CD4-positive, alpha-beta T cell treated with Interleukin-1 beta for 1 hour (primary cell): ENCODE measurements at regions not wholly inside any gene's neighbourhood (a gene's known extent, or its start where the extent isn't known, plus 50 kb on each side); places are given as distances from the start of the nearest gene placed in this dataset.
"Not testable (repeated sequence)": the region's sequence is repeated elsewhere in the genome, so short reads cannot be mapped to it uniquely, and the experiment has no call there.

ENCODE experiments used
- DNase-seq, 2 donors: peaks; one replicate each; pipeline ENCODE4 v3.0.0-alpha.2; 2020 to 2022

DNA sequence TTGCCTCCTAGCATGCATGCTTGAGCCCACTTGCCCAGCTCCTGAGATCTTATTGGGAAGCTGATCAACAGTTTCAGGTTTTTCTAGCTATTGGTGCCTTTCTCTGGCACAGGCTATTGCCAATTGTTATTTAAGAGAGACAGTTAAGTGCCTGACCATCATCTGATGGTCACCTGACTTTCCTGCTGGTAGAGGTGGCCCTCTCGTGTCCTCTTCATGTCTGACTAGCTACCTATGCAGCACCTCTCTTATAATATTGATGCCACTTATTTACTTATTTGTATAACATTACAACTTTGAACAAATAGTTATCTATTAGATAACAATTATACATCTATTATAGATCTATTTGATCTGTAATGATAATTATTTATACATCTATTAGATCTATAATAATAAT, 205.9 kb upstream of the SEMA3D start:
- no peak for DNase-seq

DNA sequence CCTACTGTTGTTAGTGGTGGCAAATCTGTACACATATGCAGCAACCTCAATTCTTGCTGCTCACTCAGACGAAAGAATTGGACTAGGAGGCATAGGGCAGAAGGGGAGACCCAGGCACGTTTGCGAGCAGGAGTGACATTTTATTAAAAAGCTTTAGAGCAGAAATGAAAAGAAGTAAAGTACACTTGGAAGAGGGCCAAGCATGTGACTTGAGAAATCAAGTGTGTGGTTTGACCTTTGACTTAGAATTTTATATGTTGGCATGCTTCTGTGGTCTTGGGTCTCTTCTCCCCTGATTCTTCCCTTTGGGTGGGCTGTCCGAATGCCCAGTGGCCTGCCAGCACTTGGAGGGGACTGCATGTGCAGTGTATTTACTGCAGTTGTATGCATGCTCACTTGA, 205.5 kb upstream of the SEMA3D start:
- DNase-seq = no peak

DNA sequence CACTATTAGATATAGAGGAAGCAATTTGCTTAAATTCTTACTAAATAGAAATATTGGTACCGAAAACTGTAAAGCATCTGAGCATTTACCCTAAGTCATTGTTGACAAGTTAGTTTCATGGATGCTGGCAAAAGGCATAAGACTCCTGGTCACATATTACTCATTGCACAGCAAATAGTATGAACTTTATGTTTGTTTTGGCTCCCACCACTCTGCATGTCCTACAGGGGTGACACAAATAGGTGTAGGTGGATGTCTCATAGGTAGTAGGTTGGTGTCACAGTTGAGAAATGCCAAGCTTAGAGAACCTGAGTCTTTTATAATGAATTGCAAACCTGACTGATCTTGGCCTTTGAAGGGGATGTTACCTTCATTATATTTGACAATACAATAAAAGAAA, 199.6 kb upstream of the SEMA3D start:
- DNase-seq = no peak

DNA sequence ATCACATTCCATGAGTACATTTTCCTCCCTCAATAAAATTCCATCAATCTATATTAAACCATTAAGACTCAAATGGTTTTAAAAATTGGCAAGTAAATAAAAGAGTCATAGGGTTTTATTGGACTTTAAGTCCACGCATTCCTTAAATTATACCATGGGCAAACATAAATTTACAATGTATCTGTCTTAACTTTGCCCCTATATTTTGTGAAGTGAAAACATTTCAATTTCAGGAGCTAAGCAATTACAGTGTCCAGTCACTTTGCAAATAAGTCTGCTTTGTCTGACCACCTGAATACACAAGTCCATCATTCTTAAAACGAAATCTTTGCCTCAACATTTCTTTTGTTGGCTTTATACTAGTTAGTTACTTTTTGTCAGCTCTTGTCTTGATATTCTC, 197.5 kb upstream of the SEMA3D start:
- DNase-seq = no peak

DNA sequence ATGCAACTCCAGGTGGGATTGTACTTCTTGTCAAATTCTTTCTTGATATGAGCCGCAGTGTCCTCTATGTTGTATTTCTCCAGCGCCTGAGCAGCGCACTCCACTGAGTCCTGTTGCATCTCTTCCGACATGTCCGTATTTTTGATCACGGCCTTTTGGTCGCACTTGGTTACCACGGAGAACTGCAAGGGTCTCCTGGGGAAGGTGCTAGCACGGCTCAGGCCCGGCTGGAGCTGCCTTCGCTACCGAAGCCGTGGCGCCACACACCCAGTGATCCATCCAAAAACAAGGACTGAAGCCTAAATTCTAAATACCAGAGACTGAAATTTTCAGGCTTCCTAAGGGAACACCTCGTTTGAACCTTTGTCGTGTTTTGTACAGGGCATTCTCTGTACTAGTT, 194.4 kb upstream of the SEMA3D start:
- DNase-seq = no peak

DNA sequence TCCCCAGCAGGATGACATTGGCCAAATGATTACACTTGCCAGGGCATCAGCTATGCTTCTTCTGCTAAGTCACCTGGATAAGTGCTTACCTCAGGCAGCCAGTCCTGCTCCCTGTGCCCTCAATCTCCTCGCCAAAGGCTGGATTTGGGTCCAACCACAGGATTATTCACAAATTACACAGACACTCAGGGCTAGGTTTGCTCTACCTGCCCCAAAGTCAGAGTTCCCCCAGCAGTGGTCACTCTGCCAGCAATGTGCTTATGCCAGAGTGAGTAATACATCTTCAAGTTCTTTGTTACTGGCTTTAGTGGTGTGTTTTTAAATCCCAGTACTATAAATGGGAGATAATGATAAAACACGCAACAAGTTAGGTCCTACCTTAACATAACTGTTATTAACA, 189.7 kb upstream of the SEMA3D start:
- DNase-seq = no peak

DNA sequence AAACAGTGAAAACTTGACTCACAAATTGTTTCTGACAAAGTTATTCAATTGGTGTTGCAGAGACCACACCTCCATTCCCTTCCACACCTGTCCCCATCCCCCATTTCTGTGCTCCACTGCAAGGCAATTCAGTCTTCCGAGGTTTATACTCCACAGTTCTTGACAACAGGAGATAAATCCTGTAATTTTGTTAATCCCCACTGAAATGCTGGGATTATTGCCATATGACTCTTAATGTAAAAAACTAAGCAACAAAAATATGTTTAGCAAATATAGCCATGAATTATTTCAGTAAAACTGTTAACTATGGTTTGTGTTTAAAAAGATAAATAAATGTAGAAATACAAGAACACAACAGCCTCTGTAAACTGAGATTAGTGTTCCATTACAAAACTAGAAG, 170.1 kb upstream of the SEMA3D start:
- DNase-seq = no peak

DNA sequence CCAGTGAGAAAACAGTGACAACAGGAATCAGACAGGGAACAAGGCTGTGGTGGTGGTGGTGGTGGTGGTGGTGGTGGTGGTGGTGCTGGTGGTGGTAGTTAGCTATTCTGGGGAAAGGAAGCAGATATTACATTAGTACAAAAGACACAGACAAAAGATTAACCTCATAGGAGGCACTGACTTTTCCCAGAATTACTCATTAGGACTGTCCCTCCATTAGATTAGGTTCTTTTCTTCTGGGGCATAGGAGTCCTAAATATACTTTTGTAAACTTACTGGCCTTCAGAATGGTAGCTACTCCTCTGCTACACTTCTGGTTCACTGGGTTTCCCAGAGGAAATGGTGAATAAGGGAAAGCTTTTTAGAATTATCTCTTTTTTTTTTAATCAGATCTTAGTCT, 156.6 kb upstream of the SEMA3D start:
- no peak for DNase-seq

DNA sequence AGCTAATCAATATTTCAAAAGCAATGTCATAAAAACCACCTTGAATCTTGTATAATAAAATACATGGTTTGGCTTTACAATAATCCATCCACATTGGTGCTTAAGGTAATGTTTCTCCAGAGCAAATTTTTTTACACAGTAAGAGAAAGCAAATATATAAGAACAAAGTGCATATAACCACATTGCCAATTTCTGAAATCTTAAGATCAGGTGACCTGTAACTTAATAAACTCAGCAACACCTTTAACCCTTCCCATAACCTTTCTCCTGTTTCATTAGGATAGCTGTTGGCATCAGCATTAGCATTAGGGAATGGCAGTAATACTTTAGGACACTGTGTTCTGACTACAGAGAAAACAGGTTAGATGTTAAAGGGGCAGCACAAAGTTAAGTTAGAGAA, 155.9 kb upstream of the SEMA3D start:
- no peak for DNase-seq

DNA sequence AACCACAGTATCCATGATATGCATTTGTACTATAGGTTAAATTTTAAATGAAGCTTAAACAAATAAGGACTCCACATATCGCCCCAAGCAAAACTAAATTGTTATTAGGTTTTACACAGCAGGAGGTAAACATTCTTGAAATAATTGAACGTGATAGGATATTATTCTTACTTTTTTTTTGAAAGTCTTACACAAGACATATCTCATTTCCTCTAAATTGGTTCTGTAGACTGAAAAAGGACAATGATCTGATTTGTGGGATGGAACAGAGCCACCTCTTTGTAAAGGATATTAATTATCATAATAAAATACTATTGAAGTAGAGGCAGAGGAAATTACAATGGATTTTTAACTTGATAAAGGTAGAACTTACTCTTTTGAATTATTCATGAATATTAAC, 155.1 kb upstream of the SEMA3D start:
- no peak for DNase-seq

DNA sequence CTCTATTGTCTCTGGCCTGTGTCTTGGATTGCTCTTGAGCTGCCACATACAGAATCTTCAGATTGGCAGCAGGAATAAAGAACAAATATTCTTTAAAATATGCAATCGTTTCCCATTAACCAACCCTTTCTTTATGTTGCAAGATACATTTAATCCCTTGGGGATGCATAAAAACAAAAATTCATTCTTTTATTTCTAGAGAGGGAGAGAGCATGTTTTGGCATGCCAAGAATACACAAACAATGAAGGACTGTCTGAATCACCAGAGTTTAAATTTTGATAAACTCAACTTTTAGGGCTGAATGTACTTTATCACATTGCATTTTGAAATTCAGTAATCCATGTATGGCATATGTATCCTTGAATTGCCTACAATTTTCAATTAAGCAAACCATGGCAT, 154.3 kb upstream of the SEMA3D start:
- DNase-seq = no peak

DNA sequence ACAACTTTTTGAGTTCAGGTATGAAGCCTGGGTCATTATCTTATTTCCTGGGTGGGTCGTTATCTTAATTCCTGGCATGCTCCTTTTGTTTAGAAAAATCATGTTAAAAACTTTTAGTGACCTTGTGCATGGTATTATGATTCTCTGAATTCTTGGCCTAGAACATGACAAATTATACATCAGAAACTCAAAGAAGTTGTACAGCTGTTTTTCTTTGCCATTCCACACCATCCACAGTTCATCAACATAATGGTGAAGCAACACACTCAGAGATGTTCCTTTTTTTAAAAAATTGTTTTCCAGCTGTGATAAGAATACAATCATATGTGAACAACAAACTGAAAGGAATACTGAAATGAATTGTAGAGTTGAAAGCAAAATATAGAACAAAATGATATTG, 149.2 kb upstream of the SEMA3D start:
- DNase-seq = no peak

DNA sequence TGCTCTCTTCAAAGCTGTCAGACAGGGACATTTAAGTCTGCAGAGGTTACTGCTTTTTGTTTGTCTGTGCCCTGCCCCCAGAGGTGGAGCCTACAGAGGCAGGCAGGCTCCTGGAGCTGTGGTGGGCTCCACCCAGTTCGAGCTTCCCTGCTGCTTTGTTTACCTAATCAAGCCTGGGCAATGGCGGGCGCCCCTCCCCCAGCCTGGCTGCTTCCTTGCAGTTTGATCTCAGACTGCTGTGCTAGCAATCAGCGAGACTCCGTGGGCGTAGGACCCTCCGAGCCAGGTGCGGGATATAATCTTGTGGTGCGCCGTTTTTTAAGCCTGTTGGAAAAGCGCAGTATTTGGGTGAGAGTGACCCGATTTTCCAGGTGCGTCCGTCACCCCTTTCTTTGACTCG, 148.3 kb upstream of the SEMA3D start:
- DNase-seq = not testable (repeated sequence)

DNA sequence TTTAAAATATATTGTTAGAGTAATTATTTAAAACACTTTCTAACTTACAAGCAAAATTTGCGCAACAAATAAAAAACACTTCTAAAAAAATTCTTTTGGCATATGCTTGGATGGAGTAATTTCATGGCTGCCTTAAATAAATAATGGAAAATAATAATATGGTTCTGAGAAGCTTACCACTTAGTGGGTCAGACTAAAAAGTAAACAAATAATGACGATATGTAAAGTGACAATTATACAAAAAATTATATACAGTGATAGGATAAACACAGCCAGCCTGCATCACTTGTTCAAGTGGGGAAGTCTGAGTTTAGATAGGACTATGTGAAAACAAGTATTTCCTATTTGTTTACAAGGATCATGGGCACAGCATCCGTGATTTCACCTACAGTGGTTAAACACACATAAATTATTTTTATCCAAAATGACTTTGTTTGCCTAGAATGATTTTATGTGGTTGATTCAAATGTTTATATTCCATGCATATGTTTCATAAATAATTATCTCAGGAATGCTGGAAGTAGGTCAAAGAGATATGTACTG, 141.7 kb upstream of the SEMA3D start:
- no peak for DNase-seq

DNA sequence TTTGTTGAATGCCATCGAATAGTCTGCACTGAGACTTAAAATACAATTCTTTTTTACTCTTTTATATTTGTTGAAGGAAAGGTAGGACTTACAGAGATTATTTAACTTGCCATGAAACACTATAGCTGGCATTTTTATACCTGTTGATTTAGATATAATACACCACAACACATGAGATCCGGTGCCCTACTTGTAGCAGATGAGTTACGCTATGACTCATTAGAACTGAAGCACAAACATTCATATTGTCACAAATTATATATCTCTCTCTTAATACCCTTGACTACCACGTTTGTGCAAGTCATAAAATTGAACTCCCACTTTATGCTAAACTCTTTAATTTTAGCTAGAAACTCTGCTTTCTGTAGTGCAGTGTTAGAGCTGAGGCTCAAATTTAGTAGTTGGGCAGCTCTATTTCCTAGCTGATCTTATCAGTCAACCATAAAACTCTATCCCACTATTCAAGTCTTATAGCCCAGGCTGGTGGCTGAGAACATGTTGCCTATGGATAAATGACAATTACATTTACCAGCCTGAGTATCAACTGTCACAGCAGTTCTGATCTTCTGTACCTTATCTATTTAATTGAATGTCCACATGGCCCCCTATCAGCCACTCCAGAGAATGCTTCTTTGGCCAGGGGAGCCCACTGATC, 137.4 kb upstream of the SEMA3D start:
- DNase-seq = no peak

DNA sequence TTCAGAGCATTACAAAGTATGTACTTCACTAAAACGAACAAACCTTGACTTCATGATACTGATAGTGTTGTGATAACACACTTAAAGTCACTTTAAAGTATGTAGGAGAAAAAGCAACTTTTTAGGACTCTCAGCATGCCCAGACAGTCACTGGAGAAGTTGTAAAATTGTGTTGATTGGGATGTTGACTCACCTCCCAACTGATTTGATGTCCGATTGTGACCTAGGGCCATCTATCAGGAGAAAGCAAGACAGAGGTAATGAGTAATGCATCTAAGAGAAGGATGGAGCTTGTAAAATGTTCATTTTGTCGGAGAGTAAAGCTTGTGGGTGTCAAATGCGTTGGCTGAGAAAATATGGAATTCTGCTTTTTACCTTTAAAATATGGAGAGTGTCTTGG, 135.4 kb upstream of the SEMA3D start:
- no peak for DNase-seq

DNA sequence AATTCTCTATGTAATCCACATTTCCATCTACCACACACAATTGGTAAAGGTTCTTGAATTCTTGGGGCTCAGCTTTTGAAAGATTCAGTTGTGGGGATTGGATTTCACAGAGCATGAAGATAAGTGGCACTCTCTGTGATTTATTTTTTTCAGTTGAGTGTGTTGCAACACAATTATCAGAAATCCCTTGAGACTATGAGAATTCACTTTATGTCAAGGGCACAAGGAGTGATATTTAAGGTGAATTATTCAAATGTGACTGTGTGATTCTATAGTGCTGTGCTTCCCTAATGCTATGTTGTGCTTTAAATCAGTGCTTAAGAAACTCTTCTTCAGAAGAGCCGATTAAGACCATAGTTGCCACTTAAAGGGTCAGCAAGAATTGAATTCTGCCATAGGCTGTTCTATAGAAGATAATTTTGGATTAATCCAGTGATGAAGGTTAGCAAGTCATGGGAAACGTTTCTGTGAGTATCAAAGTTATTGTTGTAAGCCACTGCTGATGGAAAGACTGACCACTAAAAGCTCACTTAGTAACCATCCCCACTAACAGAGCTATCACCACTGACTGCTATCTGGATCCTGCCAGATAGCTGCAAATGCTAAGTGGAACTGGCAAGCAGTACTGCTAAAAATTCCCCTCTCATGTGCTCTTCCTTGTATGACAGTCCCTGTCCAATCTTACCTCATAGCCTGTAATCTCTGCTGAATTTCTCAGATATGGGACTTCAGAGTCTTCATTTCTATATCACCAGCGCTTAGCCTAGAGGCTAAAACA, 134.0 kb upstream of the SEMA3D start:
- DNase-seq = no peak

DNA sequence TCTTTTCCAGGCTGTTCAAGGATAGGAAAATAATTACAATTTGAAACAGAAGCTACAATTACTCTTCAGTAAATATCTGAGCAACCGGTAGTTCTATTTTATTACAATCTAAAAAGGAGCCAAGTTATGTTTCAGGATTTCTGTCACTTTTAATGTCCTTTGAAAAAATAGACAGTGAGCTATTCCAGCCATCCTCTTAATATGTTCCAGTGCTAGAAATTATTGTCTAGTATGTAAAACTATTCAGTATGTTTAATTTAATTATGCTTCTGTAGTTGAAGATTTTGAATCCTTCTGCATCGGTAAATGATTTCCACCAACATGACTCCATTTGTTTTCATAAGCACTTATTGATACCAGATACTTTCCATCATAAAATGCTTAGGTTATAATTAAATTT, 129.6 kb upstream of the SEMA3D start:
- DNase-seq = no peak

DNA sequence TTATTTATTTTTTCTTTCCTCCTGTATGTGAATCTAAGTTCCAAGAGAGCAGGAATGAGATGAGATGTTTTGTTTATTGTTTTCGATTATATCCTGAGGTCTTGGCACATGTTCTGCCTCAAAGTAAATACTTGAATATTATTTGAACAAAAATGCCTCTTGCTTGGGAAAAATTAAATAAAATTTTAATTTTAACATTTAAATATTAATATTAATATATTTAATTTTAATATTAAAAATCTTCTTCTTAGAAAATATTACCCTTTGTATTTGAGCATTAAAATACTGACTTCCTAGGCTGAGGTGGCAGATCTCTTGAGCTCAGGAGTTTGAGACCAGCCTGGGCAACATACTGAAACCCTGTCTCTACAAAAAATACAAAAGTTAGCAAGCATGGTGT, 123.4 kb upstream of the SEMA3D start:
- DNase-seq = no peak

DNA sequence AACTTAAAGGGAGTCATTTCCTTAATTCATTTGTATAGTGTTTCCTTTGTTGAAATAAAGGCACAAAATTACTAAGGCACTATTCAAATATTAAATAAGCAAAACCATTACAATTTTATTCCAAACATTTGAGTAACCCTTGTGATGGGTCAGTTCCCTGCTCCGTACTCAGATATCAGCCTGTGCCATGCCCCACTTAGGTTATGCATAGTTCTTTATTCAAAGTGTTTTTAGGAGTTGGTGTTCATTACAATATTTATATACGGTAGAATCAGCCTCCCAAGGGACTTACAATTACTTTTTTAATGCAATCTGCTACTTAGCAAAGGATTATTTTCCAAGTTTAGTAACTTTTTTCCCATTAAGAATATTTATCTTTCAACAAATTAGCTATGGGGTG, 119.3 kb upstream of the SEMA3D start:
- no peak for DNase-seq

DNA sequence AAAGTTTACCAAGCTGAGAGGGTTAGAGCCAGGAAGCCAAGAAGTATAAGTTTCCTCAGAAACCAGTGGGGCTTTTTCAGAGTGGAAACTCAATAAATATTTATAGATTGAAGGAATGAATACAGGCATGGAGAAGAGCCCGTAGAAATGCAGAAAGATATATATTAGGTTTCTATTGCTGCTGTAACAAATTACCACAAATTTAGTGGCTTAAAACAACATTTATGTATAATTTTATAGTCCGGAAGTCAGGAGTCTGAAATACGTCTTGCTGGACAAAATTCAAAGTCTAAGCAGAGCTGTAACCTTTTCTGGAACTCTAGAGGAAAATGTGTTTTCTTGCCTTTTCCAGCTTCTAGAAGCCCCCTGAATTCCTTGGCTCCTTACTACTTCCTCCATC, 107.3 kb upstream of the SEMA3D start:
- no peak for DNase-seq

DNA sequence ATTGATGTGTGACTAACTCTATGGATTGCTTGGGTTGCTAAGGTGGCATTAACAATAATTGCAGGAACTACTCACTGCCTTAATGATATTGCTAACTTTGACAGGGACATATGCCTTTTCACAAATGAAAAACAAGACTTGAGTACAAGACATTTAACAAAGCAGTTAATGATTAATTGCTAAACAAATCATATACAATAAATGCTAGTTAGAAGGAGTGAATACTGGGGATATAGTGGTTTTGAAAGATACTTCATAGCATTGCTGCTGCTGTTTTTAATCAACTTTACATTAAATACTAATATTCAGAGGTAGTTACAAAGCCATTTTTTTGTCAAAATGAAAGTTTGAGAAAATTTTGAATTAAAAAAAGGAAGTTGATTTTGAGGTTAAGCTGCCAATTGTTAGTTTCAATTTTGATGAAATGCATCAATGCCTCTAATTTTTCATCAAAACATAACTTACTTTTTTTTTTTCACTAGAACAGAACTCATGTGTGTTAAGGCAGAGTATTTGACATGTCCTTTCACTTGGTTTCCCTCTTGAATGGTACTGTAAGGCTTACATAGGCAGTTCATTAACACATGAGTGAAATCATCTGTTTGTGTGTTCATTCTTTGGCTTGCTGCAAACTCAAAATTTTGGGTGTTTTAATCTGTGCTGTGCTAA, 106.2 kb upstream of the SEMA3D start:
- DNase-seq = no peak

DNA sequence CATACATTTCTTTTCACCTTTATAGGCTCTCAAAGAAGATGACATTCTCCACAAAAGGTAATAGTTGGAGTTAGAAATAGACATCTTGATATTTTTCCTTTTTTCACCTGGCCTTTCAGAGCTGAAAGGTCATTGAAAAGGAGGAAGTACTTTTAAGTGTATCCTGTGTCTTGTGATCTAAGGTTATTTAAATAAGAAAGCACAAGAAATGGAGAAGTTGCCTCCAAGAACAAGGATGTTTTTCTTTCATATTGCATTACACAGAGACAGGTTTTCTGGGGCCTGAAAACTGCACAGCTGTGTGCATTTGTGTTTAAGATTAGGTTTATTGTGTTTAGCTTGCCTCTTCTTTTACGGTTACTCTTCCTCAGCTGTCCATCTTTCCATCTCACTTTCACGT, 103.4 kb upstream of the SEMA3D start:
- DNase-seq = no peak

DNA sequence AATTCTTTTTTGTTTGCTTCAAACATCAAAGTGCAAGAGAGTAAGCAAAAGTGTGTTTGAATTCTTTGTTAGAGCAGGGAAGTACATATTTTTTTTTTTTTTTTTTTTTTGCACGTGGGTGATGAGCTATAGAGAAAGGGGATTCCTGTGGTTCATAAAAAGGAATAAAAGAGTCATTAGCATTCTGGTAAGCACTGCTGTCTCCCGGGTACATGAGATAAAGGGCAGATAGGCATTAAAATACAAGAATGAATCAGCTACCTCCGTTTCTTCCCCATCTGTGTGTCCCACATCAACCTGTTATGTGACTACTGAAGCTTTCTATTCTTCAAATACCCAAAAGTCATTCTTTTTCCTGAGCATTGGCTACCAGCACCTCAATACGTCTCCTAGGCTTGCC, 102.4 kb upstream of the SEMA3D start:
- no peak for DNase-seq
